ENCODE measurements at regions not wholly inside any gene's neighbourhood (a gene's known extent, or its start where the extent isn't known, plus 50 kb on each side); places are given as distances from the start of the nearest gene placed in this dataset.
"Not testable (repeated sequence)": the region's sequence is repeated elsewhere in the genome, so short reads cannot be mapped to it uniquely, and the experiment has no call there.

- Mint-ChIP-seq H3K27me3 (ENCODE audit: low read depth in 2 of 2) (no peaks in the 10 kb centered on the region), H3K27ac (no peak overlapping the region), H3K9me3 (peaks cover 7 to 8% of the 10 kb centered on the region in 2 donors), H3K4me3 (no peak overlapping the region), H3K4me1 (no peaks in the 10 kb centered on the region), H3K36me3 (peaks cover 21% of the 10 kb centered on the region)
- no peak for DNase-seq
- Histone ChIP-seq H3K4me3 (ENCODE audit: low read length) (no peak overlapping the region), H3K4me1 (ENCODE audit: control insufficient read depth, insufficient read depth, low read length) (no peaks in the 10 kb centered on the region), H3K27ac (ENCODE audit: low read length) (no peak overlapping the region), H3K27me3 (ENCODE audit: control insufficient read depth, insufficient read depth, low read length) (no peaks in the 10 kb centered on the region), H3K36me3 (ENCODE audit: control insufficient read depth, insufficient read depth, low read length) (no peaks in the 10 kb centered on the region), H3K9me3 (ENCODE audit: control insufficient read depth, insufficient read depth, low read length) (peaks cover 4% of the 10 kb centered on the region)
- intact Hi-C loops (cut with micrococcal nuclease), result no loop called here
- no CpG with 5 or more reads among the region's 1 CpG for WGBS (ENCODE audit: insufficient coverage)
- no peak for ATAC-seq
- no peak for TF ChIP-seq CTCF (IDR thresholded peaks at IDR 0.05)
Measured at GRCh38 chr13:38223089-38223488, 126.6 kb upstream of the UFM1 start.

GRCh38 chr13:38221120-38221519, 128.5 kb upstream of the UFM1 start:
- H3K4me1 Mint-ChIP-seq; H3K27ac ChIP-seq (ENCODE audit: low read length); H3K36me3 ChIP-seq (ENCODE audit: control insufficient read depth, insufficient read depth, low read length); H3K27me3 ChIP-seq (ENCODE audit: control insufficient read depth, insufficient read depth, low read length); H3K27ac Mint-ChIP-seq; H3K4me3 Mint-ChIP-seq; H3K27me3 Mint-ChIP-seq (ENCODE audit: low read depth in 2 of 2); H3K4me1 ChIP-seq (ENCODE audit: control insufficient read depth, insufficient read depth, low read length); H3K9me3 ChIP-seq (ENCODE audit: control insufficient read depth, insufficient read depth, low read length); H3K4me3 ChIP-seq (ENCODE audit: low read length); intact Hi-C loops (cut with micrococcal nuclease); DNase-seq; ATAC-seq: not testable (repeated sequence)
- Mint-ChIP-seq H3K9me3 (peaks cover 10 to 13% of the 10 kb centered on the region in 2 donors), H3K36me3 (peaks cover 21% of the 10 kb centered on the region)
- 100% methylated on average over 1 of the region's 1 CpG for WGBS (ENCODE audit: insufficient coverage)

- Mint-ChIP-seq H3K27me3 (ENCODE audit: low read depth in 2 of 2) (no peaks in the 10 kb centered on the region), H3K36me3 (peaks cover 20% of the 10 kb centered on the region), H3K9me3 (peaks cover 13 to 17% of the 10 kb centered on the region in 2 donors), H3K27ac (no peak overlapping the region), H3K4me3 (no peak overlapping the region), H3K4me1 (no peaks in the 10 kb centered on the region)
- Histone ChIP-seq H3K4me1 (ENCODE audit: control insufficient read depth, insufficient read depth, low read length) (no peaks in the 10 kb centered on the region), H3K9me3 (ENCODE audit: control insufficient read depth, insufficient read depth, low read length) (no peaks in the 10 kb centered on the region), H3K27me3 (ENCODE audit: control insufficient read depth, insufficient read depth, low read length) (no peaks in the 10 kb centered on the region), H3K27ac (ENCODE audit: low read length) (no peak overlapping the region), H3K36me3 (ENCODE audit: control insufficient read depth, insufficient read depth, low read length) (no peaks in the 10 kb centered on the region), H3K4me3 (ENCODE audit: low read length) (no peak overlapping the region)
- WGBS (ENCODE audit: insufficient coverage), result 100% methylated on average over 1 of the region's 2 CpGs
- ATAC-seq, result no peak
- no peak for TF ChIP-seq CTCF (IDR thresholded peaks at IDR 0.05)
- DNase-seq, result no peak
- intact Hi-C loops (cut with micrococcal nuclease), result no loop called here
Measured at GRCh38 chr13:38216181-38216580, 133.5 kb upstream of the UFM1 start.

- Histone ChIP-seq H3K27ac (ENCODE audit: low read length) (no peak overlapping the region), H3K4me1 (ENCODE audit: control insufficient read depth, insufficient read depth, low read length) (no peaks in the 10 kb centered on the region), H3K9me3 (ENCODE audit: control insufficient read depth, insufficient read depth, low read length) (no peaks in the 10 kb centered on the region), H3K4me3 (ENCODE audit: low read length) (no peak overlapping the region), H3K27me3 (ENCODE audit: control insufficient read depth, insufficient read depth, low read length) (no peaks in the 10 kb centered on the region), H3K36me3 (ENCODE audit: control insufficient read depth, insufficient read depth, low read length) (no peaks in the 10 kb centered on the region)
- TF ChIP-seq CTCF (IDR thresholded peaks at IDR 0.05), result no peak
- 100% methylated on average over 1 of the region's 1 CpG for WGBS (ENCODE audit: insufficient coverage)
- H3K27me3 Mint-ChIP-seq (ENCODE audit: low read depth in 2 of 2), result no peaks in the 10 kb centered on the region
- no peak overlapping the region for H3K27ac Mint-ChIP-seq
- no peak for ATAC-seq
- H3K36me3 Mint-ChIP-seq, result peaks cover 12% of the 10 kb centered on the region
- peaks cover 11 to 13% of the 10 kb centered on the region in 2 donors for H3K9me3 Mint-ChIP-seq
- DNase-seq, result no peak
- intact Hi-C loops (cut with micrococcal nuclease), result no loop called here
- no peak overlapping the region for H3K4me3 Mint-ChIP-seq
- no peaks in the 10 kb centered on the region for H3K4me1 Mint-ChIP-seq
Measured at GRCh38 chr13:38213314-38213713, 136.3 kb upstream of the UFM1 start.
